ENCODE measurements at regions not wholly inside any gene's neighbourhood (a gene's known extent, or its start where the extent isn't known, plus 50 kb on each side); places are given as distances from the start of the nearest gene placed in this dataset.
A peak's percentile ranks its signal among the peaks of the same experiment; 100 is the strongest.
"Not testable (repeated sequence)": the region's sequence is repeated elsewhere in the genome, so short reads cannot be mapped to it uniquely, and the experiment has no call there.

DNA sequence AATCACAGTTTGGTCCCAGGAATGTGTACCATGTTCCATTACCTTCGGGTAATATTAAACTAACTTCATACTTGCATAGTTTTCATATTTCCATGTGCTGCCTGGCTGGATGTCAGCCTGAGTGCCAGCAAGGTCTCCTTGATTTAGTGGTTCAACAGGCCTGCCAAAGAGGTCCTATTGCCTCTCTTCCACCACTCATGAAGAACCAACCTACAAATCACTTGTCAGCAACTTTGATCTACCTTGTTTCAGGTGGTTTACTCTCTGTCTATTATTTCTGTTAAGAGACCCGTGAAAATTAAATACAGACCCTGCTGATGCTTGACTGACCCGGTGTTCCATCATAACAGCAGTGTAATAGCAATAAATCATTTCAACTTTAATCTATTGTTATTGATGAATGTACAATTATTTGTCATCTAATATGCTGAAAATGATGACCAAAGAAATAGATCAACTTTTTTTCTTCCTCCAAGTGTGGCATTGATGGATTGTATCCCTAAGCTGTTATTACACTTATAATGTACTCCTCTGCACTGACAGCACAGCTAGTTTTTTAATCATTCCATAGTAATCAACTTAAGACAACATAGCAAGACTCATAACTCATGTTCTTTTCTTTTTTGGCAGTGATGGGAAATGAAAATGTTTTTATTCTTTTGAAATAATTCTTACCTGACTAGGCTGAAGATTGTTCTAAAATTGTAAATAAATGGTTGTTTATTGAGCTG is 1220.2 kb upstream of the ACVR2A start:
- no peak for DNase-seq

DNA sequence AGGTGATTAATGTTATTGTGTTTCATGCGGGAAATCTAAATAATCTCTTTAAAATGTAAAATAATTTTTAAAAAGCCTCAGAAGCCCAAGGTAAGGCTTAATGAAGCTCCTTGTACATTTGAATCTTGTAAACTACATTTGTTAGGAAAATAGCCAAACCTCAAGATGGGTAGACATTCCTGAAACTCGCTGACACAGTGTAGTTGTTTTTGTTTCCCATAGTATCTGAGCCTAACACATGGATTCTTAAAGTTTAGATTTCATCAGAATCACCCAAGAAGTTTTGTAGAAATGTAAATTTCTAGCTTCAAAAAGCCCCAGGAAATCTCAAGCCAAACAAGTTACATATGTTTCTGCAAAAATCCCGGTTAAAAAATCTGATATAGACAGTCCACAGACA is 1221.1 kb upstream of the ACVR2A start:
- no peak for DNase-seq

DNA sequence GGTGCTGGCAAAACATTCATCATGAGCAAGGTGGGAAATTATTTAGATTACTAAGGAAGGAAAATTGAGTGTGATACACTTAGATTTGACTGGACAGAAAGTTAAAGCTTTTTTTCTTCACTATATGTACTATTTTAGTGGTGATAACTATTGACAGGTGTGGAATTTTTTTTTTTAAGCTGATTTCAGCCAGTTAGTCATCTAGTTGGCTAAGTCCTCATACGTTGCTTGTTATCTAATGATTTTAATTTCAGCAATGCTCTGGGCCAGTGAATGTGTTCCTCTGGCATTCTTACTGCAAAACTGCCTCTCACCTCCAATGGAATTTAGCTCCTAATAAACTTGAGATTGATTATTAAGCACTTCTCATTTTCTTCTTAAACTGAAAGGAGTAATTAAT is 1223.2 kb upstream of the ACVR2A start:
- no peak for DNase-seq

DNA sequence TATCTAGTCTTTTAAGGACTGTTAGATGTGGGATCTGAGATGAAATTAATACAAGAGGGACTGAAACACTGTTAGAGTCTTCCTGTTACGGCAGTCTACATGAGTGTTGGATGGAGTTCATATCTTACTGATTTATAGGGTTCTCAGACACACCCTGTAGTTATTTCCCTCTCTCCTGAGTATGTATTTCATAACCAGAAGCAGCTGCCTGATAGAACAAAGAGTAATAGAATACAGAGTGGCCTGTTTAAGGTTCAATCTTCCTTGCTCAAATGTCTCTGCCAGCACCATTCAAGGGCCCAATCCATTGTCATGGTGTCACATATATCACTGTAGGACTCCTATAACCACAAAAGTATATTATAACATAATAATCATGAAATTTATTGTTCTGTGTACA is 1229.1 kb upstream of the ACVR2A start:
- no peak for DNase-seq

DNA sequence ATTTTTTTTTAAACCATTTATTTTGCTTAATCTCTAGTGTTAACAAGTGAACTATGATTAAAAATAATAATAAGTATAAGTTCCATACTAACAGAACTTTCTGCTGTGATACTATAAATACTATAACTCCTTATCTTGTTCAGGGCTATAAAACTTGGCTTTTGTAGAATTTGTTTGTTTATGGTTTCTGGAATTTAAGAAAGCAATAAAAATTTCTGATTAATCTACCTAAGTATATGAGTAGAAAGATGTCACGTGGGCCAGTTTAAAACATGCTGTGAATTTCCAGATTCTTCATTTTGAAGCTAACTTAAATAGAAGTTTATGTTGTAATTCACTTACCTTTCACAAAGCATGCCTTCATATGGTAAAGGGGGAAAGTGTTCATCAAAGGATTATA is 1236.3 kb upstream of the ACVR2A start:
- no peak for DNase-seq

DNA sequence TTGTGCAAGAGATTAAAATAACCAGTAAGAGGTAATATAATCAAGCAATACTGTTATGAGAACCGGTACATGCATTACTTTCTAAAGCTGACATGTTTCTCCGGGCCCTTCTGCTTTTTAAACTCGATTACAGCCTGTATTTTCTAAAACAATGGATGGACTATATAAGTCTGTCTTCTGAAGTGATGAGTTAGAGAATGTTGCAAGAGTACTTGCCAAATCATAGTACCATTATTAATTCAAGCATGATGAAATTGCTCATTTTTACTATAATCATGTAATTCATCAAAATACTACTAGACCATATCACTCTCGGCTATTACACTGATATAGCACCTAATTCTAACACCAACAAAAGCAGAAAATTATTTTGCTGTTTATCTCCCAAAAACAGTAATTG is 1240.3 kb upstream of the ACVR2A start:
- no peak for DNase-seq

DNA sequence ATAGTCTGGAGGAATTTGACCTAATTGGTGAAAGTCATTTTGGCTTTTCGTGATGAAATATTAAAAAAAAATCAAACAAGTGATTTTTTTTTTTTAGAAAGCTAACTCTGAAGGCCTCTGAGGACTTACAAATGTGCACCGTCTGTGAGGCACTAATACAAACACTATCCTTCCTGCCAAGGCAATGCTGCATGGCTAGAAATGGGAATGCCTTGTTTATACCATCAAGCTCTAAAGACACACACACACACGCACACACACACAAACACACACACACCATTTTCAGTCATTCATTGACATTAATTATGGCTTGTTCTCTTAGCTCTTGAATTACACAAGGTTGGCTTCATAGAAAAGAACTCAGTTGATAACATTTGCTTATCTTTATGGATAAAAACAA is 1242.0 kb upstream of the ACVR2A start:
- no peak for DNase-seq

DNA sequence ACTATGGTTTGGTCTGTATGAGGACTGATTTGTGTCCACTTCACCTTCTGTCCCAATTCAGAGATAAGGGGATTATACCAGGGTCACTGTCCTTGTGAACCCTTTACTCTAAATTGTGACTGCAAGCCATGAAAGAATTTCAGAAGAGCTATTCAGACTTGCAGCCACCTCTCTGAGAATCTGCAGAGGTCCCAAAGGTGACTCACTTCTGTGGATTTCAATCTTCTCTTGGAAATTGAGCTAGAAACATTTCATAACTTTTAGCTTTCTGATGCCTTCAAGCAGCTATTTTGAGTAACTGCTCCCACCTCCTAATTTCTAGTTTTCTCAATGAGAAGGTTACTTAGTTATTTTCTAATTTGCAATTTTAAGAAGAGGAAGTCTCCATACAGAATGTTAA is 1242.4 kb upstream of the ACVR2A start:
- DNase-seq: no peak

DNA sequence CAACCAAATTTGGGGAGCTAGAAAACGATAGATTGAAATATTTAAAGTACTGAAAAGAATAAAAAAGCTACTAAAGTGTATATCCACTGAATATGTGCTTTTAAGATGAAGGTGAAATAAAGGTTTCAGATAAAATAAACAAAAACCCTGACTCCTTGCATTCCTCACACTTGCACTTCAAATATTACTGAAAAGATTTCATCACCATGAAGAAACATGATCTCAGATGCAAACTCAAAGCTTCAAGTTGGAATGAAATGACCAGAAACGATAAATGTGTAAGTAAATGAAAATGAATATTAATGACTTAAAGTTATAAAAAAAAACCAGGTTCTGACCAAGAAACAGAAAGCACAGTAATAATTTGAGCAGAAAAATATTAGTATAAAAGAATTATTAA is 1246.0 kb upstream of the ACVR2A start:
- DNase-seq: no peak

DNA sequence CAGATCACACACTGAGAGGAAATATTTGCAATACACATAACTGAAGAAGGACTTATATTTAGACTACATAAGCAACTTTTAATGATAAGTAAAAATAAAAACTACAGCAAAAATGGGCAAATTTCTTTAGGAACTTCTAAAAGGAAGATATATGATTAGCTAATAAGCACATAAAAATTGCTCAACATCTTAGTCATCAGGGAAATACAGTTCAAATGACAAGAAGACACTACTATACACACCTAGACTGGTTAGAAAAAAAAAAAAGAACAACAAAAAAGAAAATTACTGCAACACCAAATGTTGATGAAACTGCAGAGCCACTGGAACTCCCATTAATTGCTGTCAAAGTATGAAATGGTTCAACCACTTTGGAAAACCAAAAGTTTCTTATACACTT is 1247.5 kb upstream of the ACVR2A start:
- no peak for DNase-seq

DNA sequence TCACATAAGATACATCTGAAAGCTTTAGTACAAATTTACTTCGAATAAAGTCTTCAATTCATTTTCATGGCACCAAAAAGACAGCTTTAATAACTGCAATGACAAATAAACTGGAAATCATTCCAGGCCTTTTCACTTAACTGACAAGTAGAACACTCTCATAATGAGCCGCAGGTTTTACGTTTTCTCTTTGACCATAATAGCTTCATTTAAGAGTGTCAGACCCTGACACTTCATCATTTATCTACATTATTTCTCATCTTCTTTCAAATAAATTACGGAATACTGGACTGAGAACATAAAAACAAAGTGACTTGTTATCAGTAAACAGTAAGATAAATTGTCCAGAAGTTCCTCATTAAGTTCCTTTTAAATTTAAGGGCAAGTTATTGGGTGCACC is 1252.9 kb upstream of the ACVR2A start:
- DNase-seq: no peak

DNA sequence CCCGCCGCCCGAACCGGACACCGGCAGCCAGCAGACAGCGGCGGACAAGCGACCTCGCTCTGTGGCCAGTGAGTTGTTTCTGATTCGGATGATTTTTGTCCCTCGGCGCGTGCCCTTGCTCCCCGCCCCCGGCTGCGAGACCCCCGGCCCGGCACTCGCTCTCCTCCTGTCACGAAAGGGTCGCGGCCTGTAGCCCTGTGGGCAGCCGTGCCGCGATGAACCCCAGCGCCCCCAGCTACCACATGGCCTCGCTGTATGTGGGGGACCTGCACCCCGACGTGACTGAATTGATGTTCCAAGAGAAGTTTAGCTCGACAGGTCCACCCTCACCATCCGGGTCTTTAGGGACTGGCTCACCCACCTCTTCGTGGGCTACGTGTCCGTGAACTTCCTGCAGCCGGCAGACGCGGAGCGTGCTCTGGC is 1257.5 kb upstream of the ACVR2A start:
- DNase-seq: no peak

DNA sequence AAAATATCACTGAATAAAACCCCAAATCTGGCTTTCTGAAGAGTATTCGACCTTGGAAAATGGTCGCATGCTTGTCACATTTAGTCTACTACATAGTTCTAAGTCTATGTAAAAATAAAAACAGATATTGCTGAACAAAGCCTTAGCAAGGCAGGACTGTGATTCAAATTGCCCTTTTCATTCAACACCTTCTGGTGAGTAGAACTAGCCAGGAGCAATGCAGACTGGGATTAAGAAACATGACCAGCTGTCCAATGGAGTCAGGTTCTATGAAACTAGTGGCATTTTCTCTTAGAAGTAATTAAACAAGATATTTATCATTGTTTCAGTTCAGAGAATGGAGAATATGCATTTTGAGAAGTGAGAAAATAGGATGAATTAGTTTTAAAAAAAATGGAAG is 1260.5 kb upstream of the ACVR2A start:
- no peak for DNase-seq

DNA sequence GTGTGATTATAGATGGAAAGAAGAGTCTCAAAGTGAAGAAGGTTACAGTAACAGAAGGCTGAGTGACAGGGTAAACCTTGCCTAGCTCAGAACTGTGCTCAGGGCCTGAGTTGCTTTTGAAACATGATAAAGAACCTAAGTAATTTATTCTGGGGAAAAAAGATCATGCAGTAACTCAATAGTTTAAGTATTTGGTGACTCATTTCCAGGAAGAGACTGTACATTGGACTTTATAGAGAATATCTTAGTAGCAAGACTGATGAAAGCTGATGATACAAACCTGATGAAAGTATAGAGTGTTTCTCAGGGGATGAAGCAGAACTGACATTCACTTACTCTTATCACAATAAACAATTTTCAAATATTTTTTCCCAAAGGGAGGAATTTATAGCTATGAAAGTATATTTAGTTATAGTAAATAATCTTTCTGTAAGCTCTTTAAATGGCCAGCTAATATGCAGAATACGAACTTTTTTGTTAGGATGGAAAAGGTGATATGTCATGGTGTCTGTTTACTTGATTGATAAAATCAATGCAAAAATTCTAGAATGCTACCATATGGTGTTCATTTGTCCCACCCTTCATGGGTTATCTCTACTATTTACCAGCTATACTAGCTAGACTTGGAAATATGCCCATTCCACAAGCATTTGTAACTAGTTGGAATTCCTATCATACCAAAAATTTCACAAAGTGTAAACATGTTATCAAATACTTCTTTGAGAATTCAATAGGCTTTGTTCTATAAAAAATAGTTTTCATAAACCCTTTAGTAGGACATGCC is 1265.5 kb upstream of the ACVR2A start:
- DNase-seq: no peak

DNA sequence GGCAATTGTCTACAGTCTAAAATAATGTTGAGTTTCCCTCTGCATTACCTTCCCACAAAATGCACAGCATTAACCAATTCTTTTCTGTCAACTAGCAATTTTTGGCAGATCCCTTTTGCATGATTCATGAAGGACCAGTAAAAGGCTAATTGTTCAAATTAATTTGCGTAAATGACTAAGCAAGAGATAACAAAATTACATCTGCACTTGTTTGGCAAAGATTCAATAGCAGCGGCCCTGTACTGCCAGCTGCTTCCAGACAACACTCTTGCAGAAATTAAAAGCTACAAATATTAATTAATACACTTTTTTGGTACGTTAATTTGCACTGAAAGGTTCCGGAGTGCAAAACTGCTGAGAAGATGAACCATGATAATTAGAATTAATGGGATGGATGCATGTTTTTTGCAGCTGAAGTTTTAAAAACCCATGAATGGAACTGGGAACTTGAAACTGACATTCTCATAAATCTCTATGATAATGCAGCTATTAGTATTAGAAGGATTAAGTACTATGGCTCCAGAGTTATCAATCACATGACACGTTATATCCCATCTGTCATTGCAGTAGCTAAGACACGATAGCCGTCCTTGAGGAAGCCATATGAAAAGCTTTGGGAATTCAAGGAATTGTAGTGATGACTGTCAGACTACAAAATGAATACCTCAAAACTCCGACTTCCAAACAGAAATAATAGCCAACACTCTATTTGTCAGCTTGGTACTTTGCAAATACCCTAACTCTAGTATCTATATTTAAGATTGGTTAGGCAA is 1268.3 kb upstream of the ACVR2A start:
- peak; percentile 10 for DNase-seq

DNA sequence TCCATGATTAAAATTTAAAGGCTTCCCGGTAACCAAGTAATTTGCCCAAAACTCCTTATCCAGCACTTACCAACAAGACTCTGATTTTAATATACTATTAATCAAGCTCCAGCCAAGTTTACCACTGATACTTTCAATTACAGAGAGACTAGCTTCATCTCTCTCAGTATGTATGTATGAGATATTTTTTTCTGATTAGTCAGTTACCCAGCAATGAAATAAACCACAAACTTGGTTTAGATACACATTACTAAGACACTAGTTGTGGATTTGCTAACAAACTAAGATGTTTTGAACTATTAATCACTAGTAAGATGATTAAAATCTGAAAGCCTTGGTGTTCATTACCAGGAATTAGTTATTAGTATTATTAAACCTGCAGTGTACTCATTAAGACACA is 1272.2 kb upstream of the ACVR2A start:
- DNase-seq: no peak

DNA sequence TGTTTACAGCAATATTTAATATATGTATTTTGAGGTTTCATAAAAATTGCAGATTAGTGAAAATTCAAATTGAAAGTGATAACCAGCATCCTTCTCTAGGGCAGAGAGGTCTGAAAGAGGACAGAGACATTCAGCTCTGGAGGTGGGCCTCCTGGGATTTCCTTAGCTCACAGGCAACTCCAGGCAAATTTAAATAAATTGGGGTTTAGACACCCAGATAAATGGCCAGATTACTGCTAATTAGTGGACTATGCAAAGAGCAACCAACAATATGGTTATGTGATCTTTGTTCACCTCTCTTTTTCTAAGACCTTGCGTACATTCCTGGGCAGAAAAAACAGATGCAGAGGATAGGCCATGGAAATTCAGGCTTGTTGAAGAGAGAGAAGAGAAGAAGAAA is 1282.8 kb upstream of the ACVR2A start:
- no peak for DNase-seq

DNA sequence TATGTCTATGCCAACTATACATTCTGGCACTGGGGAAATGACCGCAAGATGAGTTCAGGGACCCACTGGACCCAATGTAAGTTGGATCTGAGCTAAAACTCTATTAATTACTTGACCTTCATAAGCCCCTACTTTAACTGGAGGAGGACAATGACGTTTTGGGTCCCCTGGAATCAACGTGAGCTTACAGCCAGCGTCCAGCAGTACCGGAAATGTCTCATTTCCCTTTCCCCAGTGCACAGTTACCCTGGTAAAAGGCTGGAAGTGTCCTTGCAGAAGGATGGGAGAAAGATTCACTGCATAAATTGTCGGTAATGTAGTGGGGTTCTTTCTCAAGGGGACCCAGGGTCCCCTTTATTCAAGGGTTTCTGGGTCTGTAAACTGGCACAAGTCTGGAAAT is 1297.6 kb upstream of the ACVR2A start:
- DNase-seq: no peak

DNA sequence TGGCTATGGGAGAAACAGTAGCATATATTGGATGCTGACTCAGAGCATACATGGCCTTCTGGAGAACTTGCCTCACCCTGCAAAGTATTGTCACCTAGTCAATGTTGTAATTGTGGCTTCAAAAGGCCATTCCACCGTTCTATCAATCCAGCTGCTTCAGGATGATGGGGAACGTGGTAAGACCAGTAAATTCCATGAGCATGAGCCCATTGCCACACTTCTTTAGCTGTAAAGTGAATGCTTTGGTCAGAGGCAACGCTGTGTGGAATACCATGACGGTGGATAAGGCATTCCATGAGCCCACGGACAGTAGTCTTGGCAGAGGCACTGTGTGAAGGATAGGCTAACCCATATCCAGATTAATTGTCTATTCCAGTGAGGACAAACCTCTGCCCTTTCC is 1300.1 kb upstream of the ACVR2A start:
- no peak for DNase-seq

DNA sequence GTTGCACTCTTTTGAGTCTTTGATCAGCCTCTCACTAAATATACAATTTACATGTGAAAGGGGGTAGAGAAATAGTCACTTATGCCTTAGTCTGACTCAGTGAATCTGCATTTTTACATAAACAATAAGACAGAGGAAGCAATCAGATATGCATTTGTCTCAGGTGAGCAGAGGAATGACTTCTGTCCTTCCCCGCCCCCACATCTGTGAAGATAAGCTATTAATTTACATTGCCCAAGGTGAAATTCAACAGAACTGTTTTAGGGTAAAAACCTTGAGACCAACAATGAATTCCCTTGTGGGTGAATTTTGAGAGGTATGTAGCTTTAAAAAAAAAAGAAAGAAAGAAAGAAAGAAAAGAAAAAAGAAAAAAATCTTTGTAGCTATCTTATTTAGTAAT is 1302.9 kb upstream of the ACVR2A start:
- no peak for DNase-seq

DNA sequence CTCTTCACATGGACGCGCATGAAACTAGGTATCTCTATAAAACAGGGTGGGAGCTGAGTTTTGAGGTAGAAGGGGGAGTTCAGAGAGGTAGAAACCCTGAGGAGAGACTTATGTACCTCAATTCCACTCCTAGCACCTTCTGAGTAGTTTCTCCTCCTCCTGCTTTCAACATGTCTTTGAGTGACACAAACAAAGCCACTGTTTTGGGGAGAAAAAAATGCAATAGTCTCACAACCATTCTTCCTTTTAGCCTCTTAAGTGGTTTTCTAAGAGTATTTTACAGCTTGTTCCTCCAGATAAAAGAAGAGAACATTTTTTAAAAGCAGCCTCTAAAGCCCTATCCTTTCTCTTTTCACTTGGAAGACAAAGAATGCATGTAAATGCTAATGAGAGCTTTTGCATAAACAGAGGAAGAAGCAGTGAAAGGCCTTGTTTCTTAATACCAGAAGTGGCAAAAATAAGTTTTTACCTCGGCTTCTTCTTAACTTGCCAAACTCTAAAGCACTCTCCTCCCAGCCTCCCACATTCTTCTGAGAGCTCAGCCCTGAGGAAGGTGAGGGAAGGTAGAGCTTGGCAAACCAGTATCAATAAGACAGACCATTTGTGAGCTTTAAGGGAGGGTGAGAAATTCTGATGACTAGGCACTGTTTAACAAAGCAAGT is 1304.4 kb upstream of the ACVR2A start:
- no peak for DNase-seq

DNA sequence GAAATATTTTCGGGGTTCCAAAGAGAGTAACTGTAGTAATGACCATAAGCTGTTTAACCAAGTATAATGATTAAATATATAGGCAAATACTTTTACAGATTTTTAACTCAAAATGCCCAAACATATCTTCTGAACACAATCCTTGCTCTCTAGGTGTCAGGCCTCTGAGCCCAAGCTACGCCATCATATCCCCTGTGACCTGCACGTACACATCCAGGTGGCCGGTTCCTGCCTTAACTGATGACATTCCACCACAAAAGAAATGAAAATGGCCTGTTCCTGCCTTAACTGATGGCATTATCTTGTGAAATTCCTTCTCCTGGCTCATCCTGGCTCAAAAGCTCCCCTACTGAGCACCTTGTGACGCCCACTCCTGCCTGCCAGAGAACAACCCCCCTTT is 1305.1 kb upstream of the ACVR2A start:
- DNase-seq: not testable (repeated sequence)

DNA sequence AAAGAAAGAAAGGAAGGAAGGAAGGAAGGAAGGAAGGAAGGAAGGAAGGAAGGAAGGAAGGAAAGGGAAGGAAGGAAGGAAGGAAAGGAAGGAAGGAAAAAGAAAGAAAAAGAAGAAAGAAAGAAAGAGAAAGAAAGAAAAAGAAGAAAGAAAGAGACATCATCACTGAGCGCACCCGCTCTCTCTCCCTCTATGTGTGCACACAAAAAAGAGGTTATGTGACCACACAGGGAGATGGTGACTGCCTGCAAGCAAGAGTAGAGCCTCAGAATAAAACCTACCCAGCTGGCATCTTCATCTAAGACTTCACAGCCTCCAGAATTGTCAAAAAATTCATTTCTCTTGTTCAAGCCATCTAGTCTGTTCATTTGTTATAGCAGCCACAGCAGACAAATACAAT is 1307.4 kb upstream of the ACVR2A start:
- no peak for DNase-seq

Data from DMS79 treated with DMSO at 0.1 percent for 48 hours (cell line).